Inferior parietal cortex (tissue), 1 donor: ENCODE measurements at regions not wholly inside any gene's neighbourhood (a gene's known extent, or its start where the extent isn't known, plus 50 kb on each side); places are given as distances from the start of the nearest gene placed in this dataset.
"Not testable (repeated sequence)": the region's sequence is repeated elsewhere in the genome, so short reads cannot be mapped to it uniquely, and the experiment has no call there.

Experiments used
- DNase-seq: peaks from one replicate; pipeline ENCODE4 v3.0.0-alpha.2; 2016; ENCODE audit errors: extremely low spot score

DNA sequence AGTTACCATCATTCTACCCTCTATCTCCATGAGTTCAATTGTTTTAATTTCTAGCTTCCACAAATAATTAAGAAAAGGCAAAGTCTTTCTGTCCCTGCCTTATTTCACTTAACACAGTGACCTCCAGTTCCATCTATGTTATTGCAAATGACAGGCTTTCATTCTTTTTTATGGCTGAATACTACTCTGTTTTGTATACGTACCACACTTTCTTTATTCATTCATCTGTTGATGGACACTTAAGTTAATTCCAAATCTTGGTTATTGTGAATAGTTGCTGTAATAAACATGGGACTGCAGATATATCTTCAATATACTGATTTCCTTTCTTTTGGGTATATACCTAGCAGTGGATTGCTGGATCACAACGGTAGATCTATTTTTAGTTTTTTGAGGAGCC, 314.1 kb downstream of the SV2B start:
- DNase-seq, result no peak

DNA sequence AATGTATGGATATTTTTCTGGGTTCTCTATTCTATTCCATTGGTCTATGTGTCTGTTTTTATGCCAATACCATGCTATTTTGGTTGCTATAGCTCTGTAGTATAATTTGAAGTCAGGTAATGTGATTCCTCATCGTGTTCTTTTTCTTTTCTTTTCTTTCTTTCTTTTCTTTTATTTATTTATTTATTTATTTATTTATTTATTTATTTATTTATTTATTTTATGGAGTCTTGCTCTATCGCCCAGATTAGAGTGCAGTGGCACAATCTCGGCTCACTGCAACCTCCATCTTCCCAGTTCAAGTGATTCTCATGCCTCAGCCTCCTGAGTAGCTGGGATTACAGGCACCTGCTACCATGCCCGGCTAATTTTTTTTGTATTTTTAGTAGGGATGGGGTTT, 315.2 kb downstream of the SV2B start:
- DNase-seq, result not testable (repeated sequence)

DNA sequence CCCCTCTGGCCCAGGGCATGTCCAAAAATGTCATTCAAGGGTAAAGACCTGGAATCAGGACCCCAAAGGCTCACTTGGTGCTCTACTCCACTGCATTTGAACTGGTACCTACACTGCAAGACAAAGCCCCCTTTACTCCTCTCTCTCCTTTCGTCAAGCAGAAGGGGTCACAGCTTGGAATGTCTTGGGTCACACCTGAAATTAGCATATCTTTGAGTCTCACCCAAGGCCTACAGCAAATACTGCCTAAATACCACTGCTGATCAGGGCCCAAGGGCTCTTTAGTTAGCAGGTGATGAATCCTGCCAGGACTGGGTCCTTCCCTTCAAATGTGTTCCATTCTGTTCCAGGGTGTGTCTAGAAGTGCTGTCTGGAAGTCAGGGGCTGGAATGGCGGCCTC, 320.6 kb downstream of the SV2B start:
- DNase-seq, result no peak

DNA sequence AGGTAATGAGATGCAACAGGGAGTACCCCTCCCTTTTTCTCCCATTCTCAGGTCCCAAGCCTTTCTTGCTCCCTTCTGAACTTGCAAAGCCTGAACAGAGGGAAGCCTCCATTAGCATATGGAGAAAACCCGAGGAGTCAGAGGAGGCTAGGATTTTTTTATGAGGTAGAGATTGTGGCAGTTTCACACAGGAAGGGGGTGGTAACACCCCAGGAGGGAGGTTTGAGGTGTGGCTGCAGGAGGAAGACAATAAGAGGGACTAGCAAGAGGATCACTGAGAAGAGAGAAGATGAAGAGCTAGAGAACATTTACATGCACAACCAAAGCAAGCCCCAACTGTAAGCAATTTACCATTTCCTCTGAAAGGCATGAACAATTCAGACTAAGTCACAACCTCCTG, 322.7 kb downstream of the SV2B start:
- no peak for DNase-seq

DNA sequence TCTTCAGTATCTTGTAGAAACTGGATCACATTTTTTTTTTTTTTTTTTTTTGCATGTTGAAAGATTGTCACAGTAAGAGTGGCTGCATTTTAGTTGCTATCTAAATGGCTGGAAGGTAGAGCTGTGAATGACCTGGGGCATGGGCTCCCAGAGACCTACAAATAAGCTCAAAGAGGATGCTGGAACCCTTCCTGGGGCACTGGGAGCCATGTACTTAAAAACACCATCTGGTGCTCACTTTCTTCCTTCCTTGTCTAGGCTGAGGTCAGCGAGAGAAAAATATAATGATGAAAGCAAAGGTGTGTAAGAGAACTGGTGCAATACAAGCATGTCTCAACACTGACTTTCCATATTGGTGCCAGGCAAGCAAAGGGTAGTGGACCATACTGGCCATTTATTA, 323.9 kb downstream of the SV2B start:
- DNase-seq, result no peak

DNA sequence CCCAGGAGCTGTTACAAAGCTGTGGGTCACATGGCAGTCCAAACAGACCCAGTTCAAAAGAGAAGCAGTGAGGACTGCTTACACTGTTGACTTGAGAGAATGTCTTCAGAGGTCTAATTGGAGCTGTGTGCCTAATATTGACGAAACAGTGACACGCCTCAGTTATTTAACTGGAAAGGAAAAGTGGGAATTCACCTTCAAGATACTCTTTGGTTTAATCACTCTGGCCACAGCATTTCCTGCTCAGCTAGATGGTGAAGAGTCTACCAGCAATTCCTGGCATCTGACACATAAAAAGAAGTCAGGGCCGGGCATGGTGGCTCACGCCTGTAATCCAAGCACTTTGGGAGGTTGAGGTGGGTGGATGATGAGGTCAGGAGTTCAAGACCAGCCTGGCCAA, 326.4 kb downstream of the SV2B start:
- DNase-seq, result no peak

DNA sequence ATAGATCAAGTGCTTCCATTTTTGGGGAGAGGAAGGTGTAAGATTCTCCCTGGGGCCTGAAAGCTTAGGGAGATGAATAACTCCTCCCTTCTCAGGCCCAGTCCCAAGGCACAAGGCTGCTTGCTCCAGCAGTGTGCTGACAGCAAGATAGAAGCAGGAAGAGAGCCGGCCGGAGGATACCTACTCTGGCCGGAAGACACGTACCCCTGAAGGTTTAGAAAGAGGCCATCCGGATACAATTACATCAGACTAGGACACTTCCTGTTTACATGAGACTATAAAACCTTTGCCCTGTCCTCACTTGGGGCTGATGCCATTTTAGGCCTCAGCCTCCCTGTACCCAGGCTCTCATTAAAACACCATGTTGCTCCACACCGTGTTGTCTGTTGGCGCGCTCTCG, 329.9 kb downstream of the SV2B start:
- no peak for DNase-seq

DNA sequence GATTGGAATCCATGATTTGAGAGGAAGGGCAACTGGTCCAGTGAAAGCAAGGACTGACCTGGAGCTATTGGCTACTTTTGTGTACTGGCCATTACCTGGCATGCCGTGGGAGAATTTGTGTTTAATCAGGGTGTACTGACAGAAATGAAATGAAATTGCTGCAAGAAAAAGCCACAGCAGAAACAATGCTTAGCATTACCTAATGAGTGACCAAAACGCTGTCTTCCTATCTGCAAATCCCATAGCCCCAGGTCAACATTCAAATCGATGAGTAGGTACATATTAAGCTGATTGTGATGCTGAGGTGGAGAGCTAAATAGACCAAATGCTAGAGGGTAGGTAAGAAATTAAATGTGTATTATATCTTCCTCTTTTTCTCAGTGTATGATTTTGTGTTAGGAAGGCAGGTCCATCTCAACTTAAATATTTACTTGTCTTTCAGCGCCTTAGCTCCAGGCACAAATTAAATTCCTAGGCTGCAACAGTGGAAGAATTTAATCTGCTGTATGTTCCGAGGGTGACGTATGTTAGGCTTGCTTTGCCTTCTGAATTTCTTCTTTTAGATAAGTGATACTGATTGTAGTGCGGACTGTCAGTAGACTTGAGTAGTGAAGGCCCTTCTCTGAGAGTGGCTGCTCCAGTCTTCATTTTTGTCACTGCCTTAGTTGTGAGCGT, 331.1 kb downstream of the SV2B start:
- no peak for DNase-seq

DNA sequence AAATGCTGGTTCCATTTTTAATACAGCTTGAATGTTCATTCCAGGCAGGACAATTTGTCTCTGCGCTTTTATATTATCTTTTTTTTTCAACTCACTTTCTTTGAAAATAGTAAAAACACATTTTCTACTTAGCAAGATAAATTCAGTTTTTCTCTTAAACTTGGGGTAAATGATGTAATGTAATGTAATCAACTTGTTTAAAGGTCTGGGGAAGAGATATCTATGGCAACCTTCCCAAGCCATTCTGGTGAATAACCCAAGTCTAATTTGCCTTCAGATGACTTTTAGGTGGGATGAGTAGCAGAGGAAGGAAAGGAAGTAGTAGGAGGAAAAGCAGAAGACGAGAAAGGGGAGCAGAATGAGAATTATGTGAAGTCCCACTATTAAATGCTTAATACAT, 335.1 kb downstream of the SV2B start:
- DNase-seq, result no peak

DNA sequence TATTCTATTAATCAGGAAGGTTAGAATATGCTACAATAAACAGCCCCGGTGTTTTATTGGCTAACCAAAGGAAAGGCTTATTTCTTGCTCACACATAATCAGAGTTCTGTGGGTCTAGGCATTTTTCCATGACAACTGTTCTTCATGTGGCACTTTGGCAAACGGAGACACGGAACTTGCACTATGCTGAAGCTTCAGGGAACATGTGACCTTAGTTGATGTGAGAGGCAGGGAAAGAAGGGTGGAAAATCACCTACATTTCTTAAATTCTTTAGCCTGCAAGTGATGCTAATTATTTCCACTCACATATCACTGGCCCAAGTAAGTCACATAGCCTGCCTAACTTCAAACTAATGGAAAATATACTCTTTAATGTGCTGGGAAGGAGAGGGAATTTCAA, 344.6 kb downstream of the SV2B start:
- DNase-seq, result no peak

DNA sequence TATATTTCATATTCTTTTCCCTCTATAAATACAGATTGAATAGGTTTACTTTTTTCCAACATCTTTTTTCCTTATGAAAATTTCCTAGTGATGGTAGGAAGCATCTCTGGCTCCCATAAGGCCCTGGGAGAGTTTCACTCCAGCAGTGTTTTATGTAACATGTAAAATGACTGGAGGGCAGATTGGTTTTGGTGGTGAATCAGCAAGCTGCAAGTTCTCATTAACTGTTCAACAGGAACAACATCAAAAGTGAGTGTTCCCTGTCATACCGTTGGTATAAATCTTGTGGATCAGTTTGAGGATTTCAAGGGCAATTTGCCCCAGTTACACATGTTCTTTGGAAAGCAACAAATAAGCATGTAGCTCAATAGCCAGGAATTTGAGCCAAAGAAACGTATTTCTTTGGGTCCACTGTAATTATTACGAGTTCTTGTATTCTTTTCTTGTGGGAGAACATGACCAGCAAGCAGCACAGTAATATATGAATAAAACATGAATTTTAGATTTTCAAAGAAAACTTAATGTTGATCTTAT, 345.7 kb downstream of the SV2B start:
- DNase-seq, result no peak

DNA sequence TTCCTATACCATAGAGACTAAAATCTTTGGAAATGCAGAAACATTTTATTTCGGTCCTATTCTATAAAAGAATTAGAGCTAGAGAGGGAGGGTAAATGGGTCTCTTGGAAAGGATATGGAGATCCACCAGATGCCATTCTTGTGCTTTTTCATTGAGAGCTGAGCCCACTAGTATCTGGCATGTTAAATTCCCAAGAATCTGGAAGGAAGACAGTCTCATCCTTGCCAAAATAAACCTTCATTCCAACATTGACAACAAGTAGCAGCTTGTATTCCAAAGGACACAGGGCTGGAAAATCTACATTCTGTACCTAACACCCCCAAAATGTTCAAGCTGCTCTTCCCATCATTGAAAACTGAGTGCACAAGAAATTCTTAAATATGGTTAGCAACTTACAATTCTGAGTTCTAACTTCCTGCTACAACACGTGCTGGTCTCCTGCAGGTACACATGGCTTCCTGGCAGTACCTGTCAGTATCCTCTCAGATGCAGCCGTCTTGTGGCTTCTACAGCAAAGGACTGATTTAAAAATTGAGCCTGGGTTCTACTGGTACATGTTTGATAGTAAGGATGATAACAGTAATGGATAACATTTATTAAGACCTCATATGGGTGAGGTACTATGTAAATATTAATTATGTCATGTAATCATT, 348.1 kb downstream of the SV2B start:
- no peak for DNase-seq

DNA sequence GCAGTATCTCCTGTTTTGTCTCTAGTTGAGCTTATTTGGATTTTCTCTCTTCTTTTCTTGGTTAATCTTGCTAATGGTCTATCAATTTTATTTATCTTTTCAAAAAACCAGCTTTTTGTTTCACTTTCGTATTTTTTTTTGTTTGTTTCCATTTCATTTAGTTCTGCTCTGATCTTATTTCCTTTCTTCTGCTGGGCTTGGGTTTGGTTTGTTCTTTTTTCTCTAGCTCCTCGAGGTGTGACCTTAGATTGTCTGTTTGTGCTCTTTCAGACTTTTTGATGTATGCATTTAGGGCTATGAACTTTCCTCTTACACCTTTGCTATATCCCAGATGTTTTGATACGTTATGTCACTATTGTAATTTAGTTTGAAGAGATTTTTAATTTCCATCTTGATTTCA, 353.3 kb downstream of the SV2B start:
- DNase-seq, result not testable (repeated sequence)

DNA sequence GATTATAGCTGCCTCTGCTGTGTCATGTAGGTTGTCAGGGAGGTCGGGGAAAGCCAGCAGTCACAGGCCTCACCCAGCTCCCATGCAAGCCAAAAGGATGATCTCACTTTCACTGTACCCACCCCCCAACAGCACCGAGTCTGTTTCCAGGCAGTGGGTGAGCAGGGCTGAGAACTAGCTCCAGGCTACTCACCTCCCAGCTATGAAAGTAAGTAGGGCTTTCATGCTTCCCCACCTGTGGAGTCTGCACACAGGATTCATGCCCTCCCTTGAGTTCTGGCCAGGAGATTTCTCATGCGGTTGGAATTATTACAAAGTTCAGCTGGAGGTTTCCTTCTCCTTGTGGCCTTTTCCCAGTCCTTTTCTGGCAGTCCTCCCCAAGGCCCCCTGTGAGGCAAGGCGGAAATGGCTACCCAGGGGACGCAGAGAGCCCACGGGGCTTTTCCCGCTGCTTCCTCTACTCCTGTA, 356.2 kb downstream of the SV2B start:
- no peak for DNase-seq

DNA sequence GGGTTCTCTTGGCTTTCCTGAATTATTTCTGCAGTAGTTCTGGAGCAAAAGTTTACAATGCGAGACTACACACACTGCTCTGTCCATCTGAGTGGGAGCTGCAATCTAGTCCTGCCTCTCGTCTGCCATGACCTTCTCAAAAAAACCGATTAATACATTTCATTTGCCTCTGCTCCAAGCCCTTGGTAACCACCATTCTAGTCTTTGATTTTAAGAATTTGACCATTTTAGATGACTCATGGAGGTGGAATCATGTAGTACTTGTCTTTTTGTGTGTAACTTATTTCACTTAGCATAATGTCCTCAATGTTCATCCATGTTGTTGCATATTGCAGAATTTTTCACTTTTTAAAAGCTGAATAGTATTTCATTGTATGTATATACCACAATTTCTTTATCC, 356.9 kb downstream of the SV2B start:
- no peak for DNase-seq

DNA sequence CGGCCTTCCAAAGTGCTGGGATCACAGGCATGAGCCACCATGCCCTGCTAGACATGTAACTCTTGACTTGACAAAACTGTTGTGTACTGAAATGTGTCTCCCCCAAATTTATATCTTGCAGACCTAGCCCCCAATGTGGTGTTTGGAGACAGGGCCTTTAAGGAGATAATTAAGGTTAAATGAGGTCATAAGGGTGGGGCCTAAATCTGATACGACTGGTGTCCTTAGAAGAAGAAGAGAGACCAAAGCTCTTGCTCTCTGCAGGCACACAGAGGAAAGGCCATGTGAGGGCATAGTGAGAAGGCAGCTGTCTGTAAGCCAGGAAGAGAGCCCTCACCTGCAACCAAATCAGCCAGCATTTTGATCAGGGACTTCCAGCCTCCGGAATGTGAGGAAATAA, 361.3 kb downstream of the SV2B start:
- DNase-seq, result no peak

DNA sequence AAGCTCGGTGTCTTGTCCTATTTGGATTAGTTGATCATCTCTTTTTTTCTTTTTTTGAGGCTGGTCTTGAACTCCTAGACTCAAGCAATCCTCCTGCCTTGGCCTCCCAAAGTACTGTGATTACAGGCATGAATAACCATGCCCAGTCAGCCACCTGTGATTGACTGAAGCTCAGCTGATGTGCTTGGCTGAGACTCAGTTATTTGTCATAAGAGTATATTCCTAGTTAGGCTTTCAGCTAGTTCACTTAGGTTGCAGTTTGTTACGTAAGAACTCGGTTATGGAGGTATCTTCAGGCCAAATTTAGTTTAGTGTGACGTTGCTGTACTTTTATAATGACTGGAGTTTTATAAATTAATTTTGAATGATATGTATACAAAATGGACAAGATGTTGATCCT, 365.0 kb downstream of the SV2B start:
- DNase-seq, result no peak

DNA sequence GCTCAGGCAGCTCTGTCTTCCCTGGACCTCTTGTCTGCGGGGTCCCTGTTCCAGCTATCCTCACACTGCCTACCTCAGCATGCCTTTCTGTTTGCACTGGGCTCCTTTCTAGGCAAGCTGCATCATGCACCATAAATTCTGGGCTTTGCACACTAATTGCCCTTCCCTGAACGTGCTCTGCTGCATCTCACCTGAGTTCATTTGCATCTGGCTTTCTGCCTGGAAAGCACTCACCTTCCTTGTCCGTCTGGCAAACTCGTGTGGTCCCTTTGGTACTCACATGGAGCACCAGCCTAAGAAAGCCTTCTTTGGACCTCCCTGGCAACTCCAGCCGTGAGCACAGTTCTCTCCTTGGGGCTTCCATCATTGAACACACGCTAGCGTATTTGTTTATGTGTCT, 365.6 kb downstream of the SV2B start:
- no peak for DNase-seq

DNA sequence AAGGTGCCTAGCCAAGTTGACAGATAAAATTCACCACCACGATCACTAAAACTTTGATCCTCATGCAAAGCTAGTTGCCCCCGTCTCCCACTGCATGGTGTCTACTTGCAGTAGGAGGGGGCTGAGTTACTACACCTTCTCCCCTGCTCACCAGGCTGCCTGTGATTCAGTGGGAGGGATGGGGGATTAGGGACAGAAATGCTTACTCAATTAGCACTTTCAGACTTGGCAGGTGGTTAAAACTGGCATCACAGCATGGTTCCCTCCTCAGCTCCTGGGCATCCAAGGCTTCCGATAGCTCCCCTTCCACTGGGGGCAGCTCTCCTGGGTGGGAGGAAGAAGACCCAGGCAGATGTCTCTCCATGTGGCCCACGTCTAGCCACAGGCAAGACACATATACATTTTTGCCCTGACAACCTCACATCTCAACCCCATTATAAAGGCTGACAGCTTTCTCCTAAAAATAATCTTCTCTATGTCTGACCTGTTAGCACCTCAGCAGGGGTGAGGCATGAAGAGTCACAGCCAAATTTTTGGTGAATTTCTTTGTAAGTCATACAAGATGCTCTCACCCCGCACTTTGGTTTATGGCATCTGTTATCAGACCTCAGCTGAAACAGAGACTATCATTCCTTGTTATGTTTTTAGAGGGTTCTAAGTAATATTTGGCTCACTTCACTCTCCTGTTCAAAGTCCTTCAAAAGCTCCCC, 369.0 kb downstream of the SV2B start:
- DNase-seq, result no peak

DNA sequence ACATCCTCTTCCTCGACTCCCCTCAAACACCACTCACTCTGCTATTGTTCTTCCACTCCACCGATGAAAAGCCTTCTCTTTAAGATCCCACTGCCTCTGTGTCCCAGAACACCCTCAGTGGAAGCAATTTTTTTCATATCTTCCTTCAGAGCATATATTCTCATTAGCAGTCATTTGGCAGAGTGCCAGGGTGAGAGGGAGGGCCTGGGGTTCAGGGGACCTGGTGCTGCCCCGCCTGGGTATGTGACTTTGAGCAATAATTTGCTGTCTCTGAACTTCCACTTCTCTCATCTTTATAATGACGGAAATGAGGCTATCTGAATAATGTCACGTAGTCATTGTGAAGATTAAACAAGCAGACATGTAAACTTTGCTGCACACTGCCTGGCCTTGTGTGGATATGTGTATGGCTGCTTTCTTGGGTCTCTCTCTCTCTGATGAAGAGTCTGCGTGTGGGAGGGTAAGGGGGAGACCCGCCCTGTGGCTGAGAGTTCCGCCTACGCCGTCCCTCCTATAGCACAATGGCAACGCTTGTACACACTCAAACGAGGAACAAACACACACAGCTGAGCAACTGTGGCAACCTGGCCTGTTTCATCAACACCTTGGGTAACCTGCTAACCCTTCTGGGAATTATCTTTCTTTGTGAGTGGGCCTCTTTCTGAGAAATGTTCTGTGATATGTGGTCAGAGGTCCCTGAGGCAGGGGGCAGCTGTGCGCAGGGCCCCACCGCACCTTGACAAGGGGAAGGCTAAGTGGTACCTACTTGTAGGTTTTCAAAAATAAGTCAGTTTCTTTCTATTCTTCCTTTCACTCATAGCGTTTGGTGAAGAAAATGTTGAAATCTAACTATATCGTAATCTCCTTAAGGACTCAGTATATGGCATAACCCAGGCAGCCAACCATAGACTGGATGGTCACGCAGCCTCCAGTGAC, 369.8 kb downstream of the SV2B start:
- DNase-seq, result no peak

DNA sequence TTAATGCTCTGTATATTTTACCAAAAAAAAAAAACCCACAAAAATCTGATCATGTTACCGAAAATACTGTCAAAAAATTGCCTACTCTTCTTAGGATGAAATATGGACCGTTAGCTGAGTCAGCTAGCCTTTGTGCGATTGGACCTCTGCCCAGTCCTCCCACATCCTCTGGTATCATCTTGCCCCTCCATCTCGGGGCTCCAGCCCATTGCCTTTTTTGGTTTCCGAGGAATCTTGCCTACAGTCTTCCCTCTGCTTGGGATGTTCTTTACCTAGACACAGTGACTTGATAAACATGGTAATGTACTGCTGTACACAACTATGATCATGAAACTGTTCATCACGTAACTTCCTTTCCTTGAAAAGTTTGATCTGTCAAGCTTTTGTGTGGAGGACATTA, 371.4 kb downstream of the SV2B start:
- DNase-seq, result no peak

DNA sequence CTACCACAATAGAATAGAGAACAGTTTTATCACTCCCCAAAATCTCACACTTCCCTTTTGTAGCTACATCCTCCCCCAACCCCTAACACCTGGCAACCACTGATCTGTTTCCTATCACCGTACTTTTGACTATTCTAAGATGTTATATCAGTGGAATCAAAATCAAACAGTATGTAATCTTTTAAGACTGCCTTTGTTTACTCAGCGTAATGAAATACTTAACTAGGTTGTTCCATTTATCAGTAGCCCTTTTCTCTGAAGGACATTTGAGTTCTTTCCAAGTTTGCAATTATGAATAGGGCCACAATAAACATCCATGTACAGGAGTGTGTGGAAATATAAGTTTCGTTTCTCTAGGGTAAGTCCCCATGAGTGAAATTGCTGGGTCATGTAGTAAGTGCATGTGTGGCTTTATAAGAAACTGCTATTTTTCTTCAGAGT, 372.3 kb downstream of the SV2B start:
- no peak for DNase-seq
